Ishikawa (cell line): ENCODE measurements at regions not wholly inside any gene's neighbourhood (a gene's known extent, or its start where the extent isn't known, plus 50 kb on each side); places are given as distances from the start of the nearest gene placed in this dataset.

Experiments
- CEBPB ChIP-seq: IDR thresholded peaks from 2 replicates; pipeline ENCODE4 v1.6.1; 2012
- CREB1 ChIP-seq: IDR thresholded peaks from 2 replicates; pipeline ENCODE4 v1.6.1; 2012; ENCODE audit warnings: low read depth
- EGR1 ChIP-seq: IDR thresholded peaks from 2 replicates; pipeline ENCODE4 v1.6.1; 2012
- EP300 ChIP-seq: IDR thresholded peaks from 2 replicates; pipeline ENCODE4 v1.6.1; 2012; ENCODE audit warnings: borderline replicate concordance
- FOXM1 ChIP-seq: IDR thresholded peaks from 2 replicates; pipeline ENCODE4 v1.6.1; 2012; ENCODE audit warnings: low read depth, borderline replicate concordance
- MAX ChIP-seq: IDR thresholded peaks from 2 replicates; pipeline ENCODE4 v1.6.1; 2012
- NFIC ChIP-seq: IDR thresholded peaks from 2 replicates; pipeline ENCODE4 v1.6.1; 2012
- RAD21 ChIP-seq: IDR thresholded peaks from 2 replicates; pipeline ENCODE4 v1.6.1; 2012; ENCODE audit warnings: low read depth
- TAF1 ChIP-seq: IDR thresholded peaks from 2 replicates; pipeline ENCODE4 v1.6.1; 2012; ENCODE audit warnings: low read depth, mild to moderate bottlenecking
- TCF12 ChIP-seq: IDR thresholded peaks from 2 replicates; pipeline ENCODE4 v1.6.1; 2012; ENCODE audit warnings: low read depth
- TEAD4 ChIP-seq: IDR thresholded peaks from 2 replicates; pipeline ENCODE4 v1.6.1; 2012
- YY1 ChIP-seq: IDR thresholded peaks from 2 replicates; pipeline ENCODE4 v1.6.1; 2012; ENCODE audit warnings: low read depth
- ZBTB7A ChIP-seq: IDR thresholded peaks from 2 replicates; pipeline ENCODE4 v1.6.1; 2012; ENCODE audit warnings: low read depth
- TF ChIP-seq, protein P1 (sequence below): IDR thresholded peaks from 2 replicates; pipeline ENCODE4 v1.6.1; 2012; ENCODE audit warnings: low read depth, mild to moderate bottlenecking
- TF ChIP-seq, protein P2 (sequence below): IDR thresholded peaks from 2 replicates; pipeline ENCODE4 v1.6.1; 2012

DNA sequence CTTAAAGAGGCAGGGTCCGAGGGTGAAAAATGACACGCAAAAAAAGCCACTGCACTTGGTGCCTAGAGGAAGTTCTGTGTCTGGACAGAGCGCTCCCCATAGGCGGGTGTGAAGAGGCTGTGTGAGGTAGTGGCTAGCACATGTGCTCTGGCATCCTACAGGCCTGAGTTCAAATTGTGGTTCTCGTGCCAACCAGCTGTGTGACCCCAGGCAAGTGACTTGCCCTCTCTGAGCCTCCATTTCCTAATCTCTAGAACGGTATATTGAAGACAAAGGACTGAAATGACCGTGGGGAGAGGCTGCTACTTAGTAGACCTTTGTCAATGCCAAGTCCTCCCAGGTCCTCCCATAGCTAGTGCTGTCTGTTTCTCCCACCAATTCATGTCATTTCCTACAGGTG is 79.1 kb upstream of the MYL10 start:
- no peak for TF ChIP-seq TEAD4
- TF ChIP-seq EGR1: no peak
- TF ChIP-seq TCF12: no peak
- no peak for TF ChIP-seq EP300
- TF ChIP-seq RAD21: no peak
- TF ChIP-seq, protein P1, sequence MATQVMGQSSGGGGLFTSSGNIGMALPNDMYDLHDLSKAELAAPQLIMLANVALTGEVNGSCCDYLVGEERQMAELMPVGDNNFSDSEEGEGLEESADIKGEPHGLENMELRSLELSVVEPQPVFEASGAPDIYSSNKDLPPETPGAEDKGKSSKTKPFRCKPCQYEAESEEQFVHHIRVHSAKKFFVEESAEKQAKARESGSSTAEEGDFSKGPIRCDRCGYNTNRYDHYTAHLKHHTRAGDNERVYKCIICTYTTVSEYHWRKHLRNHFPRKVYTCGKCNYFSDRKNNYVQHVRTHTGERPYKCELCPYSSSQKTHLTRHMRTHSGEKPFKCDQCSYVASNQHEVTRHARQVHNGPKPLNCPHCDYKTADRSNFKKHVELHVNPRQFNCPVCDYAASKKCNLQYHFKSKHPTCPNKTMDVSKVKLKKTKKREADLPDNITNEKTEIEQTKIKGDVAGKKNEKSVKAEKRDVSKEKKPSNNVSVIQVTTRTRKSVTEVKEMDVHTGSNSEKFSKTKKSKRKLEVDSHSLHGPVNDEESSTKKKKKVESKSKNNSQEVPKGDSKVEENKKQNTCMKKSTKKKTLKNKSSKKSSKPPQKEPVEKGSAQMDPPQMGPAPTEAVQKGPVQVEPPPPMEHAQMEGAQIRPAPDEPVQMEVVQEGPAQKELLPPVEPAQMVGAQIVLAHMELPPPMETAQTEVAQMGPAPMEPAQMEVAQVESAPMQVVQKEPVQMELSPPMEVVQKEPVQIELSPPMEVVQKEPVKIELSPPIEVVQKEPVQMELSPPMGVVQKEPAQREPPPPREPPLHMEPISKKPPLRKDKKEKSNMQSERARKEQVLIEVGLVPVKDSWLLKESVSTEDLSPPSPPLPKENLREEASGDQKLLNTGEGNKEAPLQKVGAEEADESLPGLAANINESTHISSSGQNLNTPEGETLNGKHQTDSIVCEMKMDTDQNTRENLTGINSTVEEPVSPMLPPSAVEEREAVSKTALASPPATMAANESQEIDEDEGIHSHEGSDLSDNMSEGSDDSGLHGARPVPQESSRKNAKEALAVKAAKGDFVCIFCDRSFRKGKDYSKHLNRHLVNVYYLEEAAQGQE: no peak
- no peak for TF ChIP-seq MAX
- TF ChIP-seq CEBPB: no peak
- no peak for TF ChIP-seq YY1
- TF ChIP-seq NFIC: no peak
- no peak for TF ChIP-seq TAF1
- no peak for TF ChIP-seq FOXM1
- no peak for TF ChIP-seq CREB1
- no peak for TF ChIP-seq ZBTB7A
- TF ChIP-seq, protein P2, sequence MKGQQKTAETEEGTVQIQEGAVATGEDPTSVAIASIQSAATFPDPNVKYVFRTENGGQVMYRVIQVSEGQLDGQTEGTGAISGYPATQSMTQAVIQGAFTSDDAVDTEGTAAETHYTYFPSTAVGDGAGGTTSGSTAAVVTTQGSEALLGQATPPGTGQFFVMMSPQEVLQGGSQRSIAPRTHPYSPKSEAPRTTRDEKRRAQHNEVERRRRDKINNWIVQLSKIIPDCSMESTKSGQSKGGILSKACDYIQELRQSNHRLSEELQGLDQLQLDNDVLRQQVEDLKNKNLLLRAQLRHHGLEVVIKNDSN: no peak

- TF ChIP-seq NFIC (no peak), TCF12 (no peak)
Observed at GRCh38 chr7:101712652-101713051, 83.6 kb upstream of the MYL10 start.

- TF ChIP-seq FOXM1 (no peak), ZBTB7A (no peak), NFIC (no peak), RAD21 (no peak), EP300 (no peak), EGR1 (no peak), MAX (no peak), TAF1 (no peak), CREB1 (no peak), TEAD4 (no peak)
- TF ChIP-seq, protein P2: no peak
- TF ChIP-seq, protein P1: no peak
Observed at GRCh38 chr7:101714097-101714496, 85.0 kb upstream of the MYL10 start.

GRCh38 chr7:101717628-101718357 is 88.7 kb upstream of the MYL10 start:
- TF ChIP-seq NFIC (no peak), FOXM1 (no peak), MAX (no peak), YY1 (no peak), ZBTB7A (no peak)
- TF ChIP-seq, protein P1: no peak
